Body of pancreas (tissue), 4 donors: ENCODE measurements at regions not wholly inside any gene's neighbourhood (a gene's known extent, or its start where the extent isn't known, plus 50 kb on each side); places are given as distances from the start of the nearest gene placed in this dataset.

Experiments used
- POLR2A ChIP-seq, 3 donors: fragments of 450-650 bp; IDR thresholded peaks; one replicate each; pipeline ENCODE4 v1.6.1; 2016; ENCODE audit warnings: antibody characterized with exemption in 3 of 3, mild to moderate bottlenecking in 2 of 3
- TF ChIP-seq, protein P1 (sequence below), 7 experiments: fragments of 450-650 bp in 4 of 7; fragments of 200-600 bp in 3 of 7; sonication (generic) in 3 of 7; IDR thresholded peaks; one replicate each; pipeline ENCODE4 v1.5.1; 2016 to 2019; ENCODE audit warnings: antibody characterized with exemption in 7 of 7

GRCh38 chr2:100704711-100705110 lies 115.2 kb upstream of the NPAS2 start:
- TF ChIP-seq, protein P1, sequence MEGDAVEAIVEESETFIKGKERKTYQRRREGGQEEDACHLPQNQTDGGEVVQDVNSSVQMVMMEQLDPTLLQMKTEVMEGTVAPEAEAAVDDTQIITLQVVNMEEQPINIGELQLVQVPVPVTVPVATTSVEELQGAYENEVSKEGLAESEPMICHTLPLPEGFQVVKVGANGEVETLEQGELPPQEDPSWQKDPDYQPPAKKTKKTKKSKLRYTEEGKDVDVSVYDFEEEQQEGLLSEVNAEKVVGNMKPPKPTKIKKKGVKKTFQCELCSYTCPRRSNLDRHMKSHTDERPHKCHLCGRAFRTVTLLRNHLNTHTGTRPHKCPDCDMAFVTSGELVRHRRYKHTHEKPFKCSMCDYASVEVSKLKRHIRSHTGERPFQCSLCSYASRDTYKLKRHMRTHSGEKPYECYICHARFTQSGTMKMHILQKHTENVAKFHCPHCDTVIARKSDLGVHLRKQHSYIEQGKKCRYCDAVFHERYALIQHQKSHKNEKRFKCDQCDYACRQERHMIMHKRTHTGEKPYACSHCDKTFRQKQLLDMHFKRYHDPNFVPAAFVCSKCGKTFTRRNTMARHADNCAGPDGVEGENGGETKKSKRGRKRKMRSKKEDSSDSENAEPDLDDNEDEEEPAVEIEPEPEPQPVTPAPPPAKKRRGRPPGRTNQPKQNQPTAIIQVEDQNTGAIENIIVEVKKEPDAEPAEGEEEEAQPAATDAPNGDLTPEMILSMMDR (IDR thresholded peaks at IDR 0.05) = no peak
- no peak for TF ChIP-seq POLR2A (IDR thresholded peaks at IDR 0.05)
